Stimulated activated naive CD8-positive, alpha-beta T cell treated with anti-CD3 and anti-CD28 coated beads, Interleukin-15, Interleukin-2, amounts not matched to agents 100 U/mL and 50 U/mL, for 24 hours (primary cell): ENCODE measurements at regions not wholly inside any gene's neighbourhood (a gene's known extent, or its start where the extent isn't known, plus 50 kb on each side); places are given as distances from the start of the nearest gene placed in this dataset.
"Not testable (repeated sequence)": the region's sequence is repeated elsewhere in the genome, so short reads cannot be mapped to it uniquely, and the experiment has no call there.

Experiments
- ATAC-seq: fragments of 150-1000 bp; cut with Tn5 transposase; one replicate; pipeline ENCODE4 v1.10.0; 2021
- DNase-seq: peaks from one replicate; pipeline ENCODE4 v3.0.0; 2021

GRCh38 chr5:91840412-91840811, 457.3 kb upstream of the ARRDC3 start:
- no peak for DNase-seq
- no peak for ATAC-seq

- DNase-seq = no peak
- no peak for ATAC-seq
These were observed 456.6 kb upstream of the ARRDC3 start for GRCh38 chr5:91839721-91840120.

GRCh38 chr5:91839233-91839632, 456.1 kb upstream of the ARRDC3 start:
- DNase-seq = no peak
- no peak for ATAC-seq

- DNase-seq = no peak
These were observed 447.3 kb upstream of the ARRDC3 start for GRCh38 chr5:91830361-91830953.

GRCh38 chr5:91825618-91826017, 442.5 kb upstream of the ARRDC3 start:
- ATAC-seq (no peak), DNase-seq (no peak)

More at GRCh38 chr5:91830361-91830953, 447.3 kb upstream of the ARRDC3 start:
- ATAC-seq = no peak

- no peak for DNase-seq
- no peak for ATAC-seq
These were observed 441.3 kb upstream of the ARRDC3 start for GRCh38 chr5:91824406-91824805.

- ATAC-seq (no peak), DNase-seq (no peak)
These were observed 437.8 kb upstream of the ARRDC3 start for GRCh38 chr5:91820874-91821273.

- no peak for ATAC-seq
- no peak for DNase-seq
These were observed 433.6 kb upstream of the ARRDC3 start for GRCh38 chr5:91816681-91817080.

- no peak for ATAC-seq
- DNase-seq = no peak
These were observed 414.5 kb upstream of the ARRDC3 start for GRCh38 chr5:91797576-91797975.

GRCh38 chr5:91794856-91795548, 411.9 kb upstream of the ARRDC3 start:
- ATAC-seq (no peak), DNase-seq (no peak)

- no peak for ATAC-seq
- no peak for DNase-seq
These were observed 411.3 kb upstream of the ARRDC3 start for GRCh38 chr5:91794455-91794854.

- DNase-seq (no peak), ATAC-seq (no peak)
These were observed 404.6 kb upstream of the ARRDC3 start for GRCh38 chr5:91787718-91788117.

- DNase-seq = no peak
- no peak for ATAC-seq
These were observed 394.6 kb upstream of the ARRDC3 start for GRCh38 chr5:91777671-91778070.

GRCh38 chr5:91776249-91776648, 393.1 kb upstream of the ARRDC3 start:
- ATAC-seq = no peak
- no peak for DNase-seq

- no peak for ATAC-seq
- no peak for DNase-seq
These were observed 387.3 kb upstream of the ARRDC3 start for GRCh38 chr5:91770400-91770799.

- not testable (repeated sequence) for DNase-seq, ATAC-seq
These were observed 374.3 kb upstream of the ARRDC3 start for GRCh38 chr5:91757383-91757782.

GRCh38 chr5:91754990-91755389, 371.9 kb upstream of the ARRDC3 start:
- ATAC-seq (no peak), DNase-seq (no peak)

- ATAC-seq, DNase-seq: not testable (repeated sequence)
These were observed 361.4 kb upstream of the ARRDC3 start for GRCh38 chr5:91744470-91744869.

GRCh38 chr5:91742550-91742949, 359.4 kb upstream of the ARRDC3 start:
- ATAC-seq (no peak), DNase-seq (no peak)

- DNase-seq (no peak), ATAC-seq (no peak)
These were observed 358.8 kb upstream of the ARRDC3 start for GRCh38 chr5:91741764-91742505.

GRCh38 chr5:91730026-91730425, 346.9 kb upstream of the ARRDC3 start:
- no peak for DNase-seq
- ATAC-seq = no peak

GRCh38 chr5:91727463-91727862, 344.3 kb upstream of the ARRDC3 start:
- DNase-seq = no peak
- no peak for ATAC-seq

- no peak for DNase-seq
- no peak for ATAC-seq
These were observed 339.8 kb upstream of the ARRDC3 start for GRCh38 chr5:91722736-91723467.
